ENCODE measurements at regions not wholly inside any gene's neighbourhood (a gene's known extent, or its start where the extent isn't known, plus 50 kb on each side); places are given as distances from the start of the nearest gene placed in this dataset.
"Not testable (repeated sequence)": the region's sequence is repeated elsewhere in the genome, so short reads cannot be mapped to it uniquely, and the experiment has no call there.

DNA sequence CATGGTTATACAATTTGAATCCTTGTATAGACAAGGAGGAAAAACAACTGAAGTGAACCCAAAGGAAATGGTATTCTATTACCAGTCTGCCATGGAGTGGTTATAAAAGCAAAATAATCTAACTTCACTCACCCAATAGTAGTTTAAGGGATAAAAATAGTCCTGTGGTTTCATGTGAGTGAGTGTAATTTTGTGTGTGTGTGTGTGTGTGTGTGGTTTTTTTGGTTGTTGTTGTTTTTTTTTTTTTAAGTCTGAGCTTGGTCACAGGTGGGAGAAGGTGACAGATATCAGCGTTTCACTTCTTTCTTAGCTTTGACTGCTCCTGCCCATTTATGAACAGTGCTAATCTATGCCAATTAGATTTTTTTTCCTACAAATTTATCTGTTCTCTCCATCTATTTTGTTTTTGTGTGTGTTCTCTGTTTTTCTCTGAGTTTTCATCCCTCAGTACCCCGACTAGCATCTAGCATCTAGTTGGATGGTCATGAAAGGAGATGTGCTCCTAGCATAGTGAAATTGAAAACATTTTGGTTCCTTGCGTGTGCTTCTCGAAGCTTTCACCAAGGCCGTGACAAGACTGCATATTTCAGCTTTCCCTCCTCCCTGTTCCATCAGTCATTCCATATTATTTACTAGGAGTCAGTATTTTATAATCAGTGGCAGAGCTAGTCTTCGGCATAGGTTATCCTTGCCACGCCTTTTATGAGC lies 200.1 kb upstream of the DTNA start:
- Histone ChIP-seq H3K27me3 (no peaks in the 10 kb centered on the region), H3K4me1 (no peaks in the 10 kb centered on the region), H3K27ac (no peak overlapping the region), H3K9me3 (no peaks in the 10 kb centered on the region), H3K36me3 (no peaks in the 10 kb centered on the region), H3K4me3 (no peak overlapping the region)
- intact Hi-C loops (cut with DNase I; ENCODE audit: low total_unique reads) = no loop called here
- TF ChIP-seq CTCF (IDR thresholded peaks at IDR 0.05) (no peak), POLR2A (IDR thresholded peaks at IDR 0.05) (no peak)
- DNase-seq = no peak

DNA sequence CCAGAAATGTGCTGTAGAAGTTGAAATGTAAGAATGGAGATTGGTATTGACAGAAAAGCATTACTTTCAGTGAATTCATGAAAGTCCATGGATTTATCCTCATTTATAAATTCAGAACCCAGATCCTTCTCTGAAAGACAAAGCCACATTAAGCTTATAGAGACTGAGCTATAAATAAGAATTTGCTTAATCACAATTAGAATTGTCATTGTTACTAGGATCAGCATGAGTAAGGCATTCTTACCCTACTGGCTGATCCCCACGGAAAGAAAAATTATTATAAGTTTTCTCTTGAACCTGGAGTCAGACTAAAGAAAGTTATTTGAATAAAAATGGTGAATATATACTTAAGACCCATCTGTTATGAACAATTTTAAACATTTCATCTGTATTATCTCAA lies 199.2 kb upstream of the DTNA start:
- H3K9me3 ChIP-seq = no peaks in the 10 kb centered on the region
- TF ChIP-seq CTCF (IDR thresholded peaks at IDR 0.05) (no peak), POLR2A (IDR thresholded peaks at IDR 0.05) (no peak)
- no peaks in the 10 kb centered on the region for H3K36me3 ChIP-seq
- intact Hi-C loops (cut with DNase I; ENCODE audit: low total_unique reads) = no loop called here
- no peak overlapping the region for H3K4me3 ChIP-seq
- DNase-seq = no peak
- no peak overlapping the region for H3K27ac ChIP-seq
- no peaks in the 10 kb centered on the region for H3K4me1 ChIP-seq
- no peaks in the 10 kb centered on the region for H3K27me3 ChIP-seq

DNA sequence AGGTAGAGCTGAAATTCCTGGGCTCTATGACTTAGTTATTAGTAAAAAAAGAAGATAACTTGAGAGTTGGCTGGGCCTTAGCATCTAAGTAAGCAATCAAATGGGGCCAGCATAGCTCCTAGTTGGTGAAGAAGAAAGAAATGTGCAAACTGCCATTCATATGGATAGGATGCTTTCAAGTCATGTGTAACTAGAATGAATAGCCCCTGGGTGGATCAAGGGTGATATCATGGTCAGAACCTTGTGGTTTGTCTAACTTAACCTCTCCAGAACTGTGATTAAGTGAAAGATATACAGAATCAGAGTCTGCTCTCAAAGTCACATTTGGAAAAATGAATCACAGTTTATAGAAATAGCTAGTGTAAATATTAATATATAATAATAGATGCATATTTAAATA lies 198.7 kb upstream of the DTNA start:
- intact Hi-C loops (cut with DNase I; ENCODE audit: low total_unique reads) = no loop called here
- no peak for DNase-seq
- Histone ChIP-seq H3K27me3 (no peaks in the 10 kb centered on the region), H3K27ac (no peak overlapping the region), H3K9me3 (no peaks in the 10 kb centered on the region), H3K36me3 (no peaks in the 10 kb centered on the region), H3K4me1 (no peaks in the 10 kb centered on the region), H3K4me3 (no peak overlapping the region)
- TF ChIP-seq POLR2A (IDR thresholded peaks at IDR 0.05) (no peak), CTCF (IDR thresholded peaks at IDR 0.05) (no peak)

GRCh38 chr18:34511879-34512278 lies 198.2 kb upstream of the DTNA start:
- no peak overlapping the region for H3K4me3 ChIP-seq
- H3K27ac ChIP-seq = no peak overlapping the region
- no peak for TF ChIP-seq POLR2A (IDR thresholded peaks at IDR 0.05)
- TF ChIP-seq CTCF (IDR thresholded peaks at IDR 0.05) = no peak
- H3K9me3 ChIP-seq = no peaks in the 10 kb centered on the region
- H3K36me3 ChIP-seq = no peaks in the 10 kb centered on the region
- H3K27me3 ChIP-seq = no peaks in the 10 kb centered on the region
- intact Hi-C loops (cut with DNase I; ENCODE audit: low total_unique reads) = no loop called here
- H3K4me1 ChIP-seq = no peaks in the 10 kb centered on the region
- no peak for DNase-seq

DNA sequence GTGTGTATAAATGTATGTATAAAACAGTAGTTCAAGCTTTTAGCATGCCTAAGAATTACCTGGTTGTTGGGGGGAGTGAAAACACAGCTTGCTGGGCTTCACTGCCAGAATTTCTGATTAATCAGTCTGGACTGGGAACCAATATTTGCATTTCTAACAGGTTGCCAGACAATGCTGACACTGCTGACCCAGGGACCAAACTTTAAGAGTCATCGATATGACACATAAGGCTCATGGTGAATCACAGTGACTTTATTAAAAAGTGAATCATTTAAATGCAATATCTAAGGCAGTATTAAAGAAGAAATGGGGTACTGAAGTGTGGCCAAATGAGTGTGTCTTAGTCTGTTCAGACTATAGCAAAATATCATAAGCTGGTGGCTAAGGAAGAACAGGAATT lies 195.9 kb upstream of the DTNA start:
- H3K27ac ChIP-seq = no peak overlapping the region
- no peak for DNase-seq
- TF ChIP-seq POLR2A (IDR thresholded peaks at IDR 0.05) = no peak
- no peaks in the 10 kb centered on the region for H3K36me3 ChIP-seq
- intact Hi-C loops (cut with DNase I; ENCODE audit: low total_unique reads) = no loop called here
- H3K4me1 ChIP-seq = no peaks in the 10 kb centered on the region
- H3K4me3 ChIP-seq = no peak overlapping the region
- no peaks in the 10 kb centered on the region for H3K27me3 ChIP-seq
- no peaks in the 10 kb centered on the region for H3K9me3 ChIP-seq

GRCh38 chr18:34514957-34515356 lies 195.1 kb upstream of the DTNA start:
- intact Hi-C loops (cut with DNase I; ENCODE audit: low total_unique reads) = no loop called here

GRCh38 chr18:34516355-34516754 lies 193.7 kb upstream of the DTNA start:
- DNase-seq; H3K27ac ChIP-seq; H3K9me3 ChIP-seq; H3K4me3 ChIP-seq; H3K4me1 ChIP-seq; H3K36me3 ChIP-seq; H3K27me3 ChIP-seq; intact Hi-C loops (cut with DNase I; ENCODE audit: low total_unique reads): not testable (repeated sequence)

More at GRCh38 chr18:34514957-34515356, 195.1 kb upstream of the DTNA start:
- DNase-seq = no peak
- Histone ChIP-seq H3K4me3 (no peak overlapping the region), H3K27me3 (no peaks in the 10 kb centered on the region), H3K4me1 (no peaks in the 10 kb centered on the region), H3K36me3 (no peaks in the 10 kb centered on the region), H3K9me3 (no peaks in the 10 kb centered on the region), H3K27ac (no peak overlapping the region)
- TF ChIP-seq CTCF (IDR thresholded peaks at IDR 0.05) = no peak
- no peak for TF ChIP-seq POLR2A (IDR thresholded peaks at IDR 0.05)

DNA sequence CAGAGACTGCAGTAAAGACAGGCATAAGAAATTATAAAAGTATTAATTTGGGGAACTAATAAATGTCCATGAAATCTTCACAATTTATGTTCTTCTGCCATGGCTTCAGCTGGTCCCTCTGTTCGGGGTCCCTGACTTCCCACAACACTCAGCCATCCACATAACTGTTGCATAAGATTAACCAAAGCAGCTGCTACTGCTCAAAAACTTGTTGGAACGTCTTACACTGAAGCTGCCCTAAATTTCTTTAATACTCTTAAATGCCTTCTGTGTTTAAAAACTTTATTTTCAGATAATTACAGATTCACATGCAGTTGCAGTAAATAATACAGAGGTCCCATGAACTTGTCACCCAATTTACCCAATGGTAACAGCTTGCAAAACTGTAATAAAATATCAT lies 193.1 kb upstream of the DTNA start:
- H3K36me3 ChIP-seq; intact Hi-C loops (cut with DNase I; ENCODE audit: low total_unique reads); H3K4me1 ChIP-seq; H3K27ac ChIP-seq; DNase-seq; H3K27me3 ChIP-seq; H3K9me3 ChIP-seq; H3K4me3 ChIP-seq: not testable (repeated sequence)

Data from uterus (tissue), 3 donors.